GM21723 (cell line): ENCODE measurements at regions not wholly inside any gene's neighbourhood (a gene's known extent, or its start where the extent isn't known, plus 50 kb on each side); places are given as distances from the start of the nearest gene placed in this dataset.
A peak's percentile ranks its signal among the peaks of the same experiment; 100 is the strongest.
"Not testable (repeated sequence)": the region's sequence is repeated elsewhere in the genome, so short reads cannot be mapped to it uniquely, and the experiment has no call there.

Experiments
- ATAC-seq: cut with Tn5 transposase; IDR thresholded peaks from one replicate; pipeline ENCODE4 v1.9.1; 2021; ENCODE audit warnings: mild to moderate bottlenecking, moderate library complexity; ENCODE audit not compliant: unreplicated experiment

- ATAC-seq = no peak
Measured at GRCh38 chr4:149870008-149870407, 54.4 kb upstream of the IQCM start.

GRCh38 chr4:149881744-149882143, 66.1 kb upstream of the IQCM start:
- no peak for ATAC-seq

- ATAC-seq = no peak
Measured at GRCh38 chr4:149882251-149882650, 66.6 kb upstream of the IQCM start.

GRCh38 chr4:149884046-149884445, 68.4 kb upstream of the IQCM start:
- ATAC-seq = no peak

GRCh38 chr4:149884529-149885181, 69.0 kb upstream of the IQCM start:
- ATAC-seq = no peak

GRCh38 chr4:149885896-149886295, 70.3 kb upstream of the IQCM start:
- no peak for ATAC-seq

GRCh38 chr4:149886786-149887490, 71.3 kb upstream of the IQCM start:
- ATAC-seq = no peak

GRCh38 chr4:149889991-149890390, 74.3 kb upstream of the IQCM start:
- no peak for ATAC-seq

- ATAC-seq = no peak
Measured at GRCh38 chr4:149890531-149890930, 74.9 kb upstream of the IQCM start.

- no peak for ATAC-seq
Measured at GRCh38 chr4:149891426-149891825, 75.8 kb upstream of the IQCM start.

- ATAC-seq = no peak
Measured at GRCh38 chr4:149896432-149896831, 80.8 kb upstream of the IQCM start.

- ATAC-seq = no peak
Measured at GRCh38 chr4:149897783-149898182, 82.1 kb upstream of the IQCM start.

GRCh38 chr4:149901128-149901527, 85.5 kb upstream of the IQCM start:
- ATAC-seq = no peak

GRCh38 chr4:149902242-149902641, 86.6 kb upstream of the IQCM start:
- no peak for ATAC-seq

- no peak for ATAC-seq
Measured at GRCh38 chr4:149910177-149910576, 94.5 kb upstream of the IQCM start.

- no peak for ATAC-seq
Measured at GRCh38 chr4:149910604-149911350, 95.1 kb upstream of the IQCM start.

- no peak for ATAC-seq
Measured at GRCh38 chr4:149911354-149911753, 95.7 kb upstream of the IQCM start.

GRCh38 chr4:149912000-149912399, 96.4 kb upstream of the IQCM start:
- no peak for ATAC-seq

GRCh38 chr4:149914119-149915115, 98.8 kb upstream of the IQCM start:
- peak; percentile 87 for ATAC-seq

- not testable (repeated sequence) for ATAC-seq
Measured at GRCh38 chr4:149915735-149916134, 100.1 kb upstream of the IQCM start.

GRCh38 chr4:149923736-149924135, 108.1 kb upstream of the IQCM start:
- ATAC-seq = no peak
